ENCODE measurements at regions not wholly inside any gene's neighbourhood (a gene's known extent, or its start where the extent isn't known, plus 50 kb on each side); places are given as distances from the start of the nearest gene placed in this dataset.

DNA sequence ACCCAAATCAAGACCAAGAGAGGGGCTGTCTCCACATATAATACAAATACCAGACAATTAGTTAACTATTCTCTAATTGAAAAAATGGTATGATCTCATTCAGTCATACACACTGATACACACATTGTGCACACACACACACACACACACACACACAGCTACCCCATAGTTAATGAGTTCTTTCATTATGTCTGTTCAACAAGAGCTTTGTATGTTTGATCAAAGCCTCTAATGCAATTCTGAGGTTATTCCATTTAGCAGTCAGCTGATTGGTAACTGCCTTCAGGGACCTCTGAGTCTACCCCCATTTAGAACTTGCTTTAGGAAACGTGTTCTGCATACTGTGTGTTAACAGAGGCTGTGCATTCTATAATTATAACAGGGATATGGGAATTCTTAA is 741.4 kb upstream of the LRRTM4 start:
- no peak overlapping the region for H3K23ac ChIP-seq (ENCODE audit: low read depth, low read length, poor library complexity)
- no peak for DNase-seq (ENCODE audit: low spot score)
- no peak overlapping the region for H3K27ac ChIP-seq (replicated peaks; ENCODE audit: low read length)
- no peak overlapping the region for H3K4ac ChIP-seq (ENCODE audit: low read length)
- H2BK15ac ChIP-seq (ENCODE audit: low read length): no peak overlapping the region
- no peak overlapping the region for H4K91ac ChIP-seq (ENCODE audit: low read depth, low read length, poor library complexity)
- no peak overlapping the region for H2BK12ac ChIP-seq (ENCODE audit: low read length)
- H3K4me2 ChIP-seq (ENCODE audit: insufficient read depth, low read length, poor library complexity, severe bottlenecking): no peak overlapping the region
- no peaks in the 10 kb centered on the region for H3K4me1 ChIP-seq (ENCODE audit: control insufficient read depth in 2 of 2, insufficient read depth in 1 of 2, low read depth in 1 of 2, low read length in 2 of 2)
- no peaks in the 10 kb centered on the region for H3K9me3 ChIP-seq (replicated peaks in 1 of 2; ENCODE audit: control insufficient read depth in 2 of 2, insufficient read depth in 1 of 2, low read depth in 1 of 2, low read length in 2 of 2)
- H3K27me3 ChIP-seq (ENCODE audit: control insufficient read depth in 3 of 3, insufficient read depth in 3 of 3, low read depth in 1 of 3, low read length in 3 of 3): no peaks in the 10 kb centered on the region
- H3K18ac ChIP-seq (ENCODE audit: low read length): no peak overlapping the region
- no peaks in the 10 kb centered on the region for H3K36me3 ChIP-seq (replicated peaks in 1 of 2; ENCODE audit: control insufficient read depth in 2 of 2, insufficient read depth in 2 of 2, low read length in 2 of 2)
- no peak overlapping the region for H2AFZ ChIP-seq (ENCODE audit: low read length)
- no peaks in the 10 kb centered on the region for H3K79me1 ChIP-seq (ENCODE audit: low read depth, low read length)
- no peak overlapping the region for H2BK120ac ChIP-seq (ENCODE audit: low read depth, low read length)
- H4K8ac ChIP-seq (ENCODE audit: low read depth, low read length): no peak overlapping the region
- WGBS, 2 donors (ENCODE audit: extremely low coverage in 2 of 2, insufficient read length in 2 of 2, insufficient replicate concordance in 1 of 2): no CpG with 5 or more reads among the region's 1 CpG
- H3K9ac ChIP-seq (ENCODE audit: low read depth, low read length, poor library complexity): no peak overlapping the region
- no peak overlapping the region for H3K4me3 ChIP-seq (ENCODE audit: low read length in 2 of 2)
- no peak overlapping the region for H3K14ac ChIP-seq (ENCODE audit: low read length)
- no peak overlapping the region for H2BK5ac ChIP-seq (ENCODE audit: low read length)
- no peak overlapping the region for H2AK5ac ChIP-seq (ENCODE audit: low read depth, low read length)

DNA sequence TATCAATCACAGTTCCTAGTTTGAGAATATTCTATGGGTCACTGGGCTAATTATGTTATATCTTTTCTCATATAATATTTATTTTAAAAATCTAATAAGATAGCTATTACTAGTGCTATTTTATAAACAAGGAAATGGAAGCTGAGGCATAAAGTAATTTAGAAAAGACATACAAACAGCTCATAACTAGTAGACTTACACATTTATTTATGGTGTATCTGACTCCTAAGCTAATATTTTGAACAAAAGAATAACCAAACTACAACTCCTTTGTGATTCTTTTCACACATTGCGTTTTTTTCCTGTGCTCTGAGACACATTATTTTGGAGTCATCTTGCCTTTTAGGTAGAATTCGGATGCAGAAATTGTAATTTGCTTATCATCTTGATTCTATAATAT is 742.0 kb upstream of the LRRTM4 start:
- Histone ChIP-seq H3K14ac (ENCODE audit: low read length) (no peak overlapping the region), H4K91ac (ENCODE audit: low read depth, low read length, poor library complexity) (no peak overlapping the region), H3K9ac (ENCODE audit: low read depth, low read length, poor library complexity) (no peak overlapping the region), H3K18ac (ENCODE audit: low read length) (no peak overlapping the region), H2BK12ac (ENCODE audit: low read length) (no peak overlapping the region), H3K9me3 (replicated peaks in 1 of 2; ENCODE audit: control insufficient read depth in 2 of 2, insufficient read depth in 1 of 2, low read depth in 1 of 2, low read length in 2 of 2) (no peaks in the 10 kb centered on the region), H2BK5ac (ENCODE audit: low read length) (no peak overlapping the region), H3K4me3 (ENCODE audit: low read length in 2 of 2) (no peak overlapping the region), H3K23ac (ENCODE audit: low read depth, low read length, poor library complexity) (no peak overlapping the region), H2BK120ac (ENCODE audit: low read depth, low read length) (no peak overlapping the region), H3K79me1 (ENCODE audit: low read depth, low read length) (no peaks in the 10 kb centered on the region), H3K4me2 (ENCODE audit: insufficient read depth, low read length, poor library complexity, severe bottlenecking) (no peak overlapping the region), H4K8ac (ENCODE audit: low read depth, low read length) (no peak overlapping the region), H3K4me1 (ENCODE audit: control insufficient read depth in 2 of 2, insufficient read depth in 1 of 2, low read depth in 1 of 2, low read length in 2 of 2) (no peaks in the 10 kb centered on the region), H2BK15ac (ENCODE audit: low read length) (no peak overlapping the region), H2AFZ (ENCODE audit: low read length) (no peak overlapping the region), H3K27me3 (ENCODE audit: control insufficient read depth in 3 of 3, insufficient read depth in 3 of 3, low read depth in 1 of 3, low read length in 3 of 3) (no peaks in the 10 kb centered on the region), H3K4ac (ENCODE audit: low read length) (no peak overlapping the region), H3K27ac (replicated peaks; ENCODE audit: low read length) (no peak overlapping the region), H3K36me3 (replicated peaks in 1 of 2; ENCODE audit: control insufficient read depth in 2 of 2, insufficient read depth in 2 of 2, low read length in 2 of 2) (no peaks in the 10 kb centered on the region), H2AK5ac (ENCODE audit: low read depth, low read length) (no peak overlapping the region)
- no peak for DNase-seq (ENCODE audit: low spot score)
- WGBS, 2 donors (ENCODE audit: extremely low coverage in 2 of 2, insufficient read length in 2 of 2, insufficient replicate concordance in 1 of 2): no CpG with 5 or more reads among the region's 2 CpGs

DNA sequence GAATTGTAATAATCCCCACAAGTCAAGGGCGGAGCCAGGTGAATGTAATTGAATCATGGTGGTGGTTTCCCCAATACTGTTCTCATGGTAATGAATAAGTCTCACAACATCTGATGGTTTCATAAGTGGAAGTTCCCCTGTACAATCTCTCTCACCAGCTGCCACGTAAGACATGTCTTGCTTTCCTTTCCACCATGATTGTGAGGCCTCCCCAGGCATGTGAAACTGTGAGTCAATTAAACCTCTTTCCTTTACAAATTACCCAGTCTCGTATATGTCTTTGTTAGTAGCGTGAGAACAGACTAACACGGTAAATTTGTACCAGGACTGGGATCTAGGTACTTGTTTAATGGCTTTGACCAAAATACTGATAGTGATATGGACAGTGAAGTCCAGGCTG is 744.3 kb upstream of the REG3G start:
- Histone ChIP-seq H3K9me3 (replicated peaks in 1 of 2; ENCODE audit: control insufficient read depth in 2 of 2, insufficient read depth in 1 of 2, low read depth in 1 of 2, low read length in 2 of 2) (no peaks in the 10 kb centered on the region), H2BK15ac (ENCODE audit: low read length) (no peak overlapping the region), H3K4me3 (ENCODE audit: low read length in 2 of 2) (no peak overlapping the region), H2AFZ (ENCODE audit: low read length) (no peak overlapping the region), H4K91ac (ENCODE audit: low read depth, low read length, poor library complexity) (no peak overlapping the region), H3K36me3 (replicated peaks in 1 of 2; ENCODE audit: control insufficient read depth in 2 of 2, insufficient read depth in 2 of 2, low read length in 2 of 2) (no peaks in the 10 kb centered on the region), H3K4ac (ENCODE audit: low read length) (no peak overlapping the region), H4K8ac (ENCODE audit: low read depth, low read length) (no peak overlapping the region), H3K14ac (ENCODE audit: low read length) (no peak overlapping the region), H3K27me3 (ENCODE audit: control insufficient read depth in 3 of 3, insufficient read depth in 3 of 3, low read depth in 1 of 3, low read length in 3 of 3) (no peaks in the 10 kb centered on the region), H3K27ac (replicated peaks; ENCODE audit: low read length) (no peak overlapping the region), H3K79me1 (ENCODE audit: low read depth, low read length) (no peaks in the 10 kb centered on the region), H2BK5ac (ENCODE audit: low read length) (no peak overlapping the region), H2BK12ac (ENCODE audit: low read length) (no peak overlapping the region), H2BK120ac (ENCODE audit: low read depth, low read length) (no peak overlapping the region), H3K23ac (ENCODE audit: low read depth, low read length, poor library complexity) (no peak overlapping the region), H2AK5ac (ENCODE audit: low read depth, low read length) (no peak overlapping the region), H3K4me2 (ENCODE audit: insufficient read depth, low read length, poor library complexity, severe bottlenecking) (no peak overlapping the region), H3K4me1 (ENCODE audit: control insufficient read depth in 2 of 2, insufficient read depth in 1 of 2, low read depth in 1 of 2, low read length in 2 of 2) (no peaks in the 10 kb centered on the region), H3K9ac (ENCODE audit: low read depth, low read length, poor library complexity) (no peak overlapping the region), H3K18ac (ENCODE audit: low read length) (no peak overlapping the region)
- no peak for DNase-seq (ENCODE audit: low spot score)
- no CpG with 5 or more reads among the region's 5 CpGs for WGBS, 2 donors (ENCODE audit: extremely low coverage in 2 of 2, insufficient read length in 2 of 2, insufficient replicate concordance in 1 of 2)

DNA sequence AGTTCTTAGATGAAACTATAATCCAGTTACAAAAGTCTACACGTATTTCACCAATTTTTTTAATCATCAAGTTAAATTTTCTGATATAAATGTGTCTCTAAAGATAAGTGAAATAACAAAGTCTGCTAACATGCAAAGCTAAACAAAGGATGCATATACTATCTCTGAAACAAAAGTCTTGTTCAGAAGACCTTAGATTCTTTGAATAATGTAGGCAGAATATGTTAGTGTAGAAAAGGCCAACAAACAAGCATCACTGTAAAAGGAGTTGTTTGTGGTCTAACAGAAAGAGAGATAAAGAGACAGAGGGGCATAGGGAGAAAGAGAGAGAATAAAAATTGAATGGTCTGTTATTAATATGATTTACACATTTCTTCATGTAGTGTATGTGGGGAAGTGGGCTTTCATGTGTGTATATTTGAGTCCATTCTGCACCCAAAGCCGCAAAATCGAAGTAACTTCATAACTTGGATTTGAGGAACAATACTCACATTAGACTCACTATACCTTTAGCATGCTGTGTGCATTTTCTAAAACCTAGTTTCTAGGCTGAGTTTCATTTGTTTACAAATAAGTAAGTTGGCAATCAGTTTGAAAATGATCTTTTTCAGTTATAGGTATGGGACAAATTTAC is 734.8 kb upstream of the REG3G start:
- no peak overlapping the region for H3K23ac ChIP-seq (ENCODE audit: low read depth, low read length, poor library complexity)
- H3K4me3 ChIP-seq (ENCODE audit: low read length in 2 of 2): no peak overlapping the region
- no peak overlapping the region for H2AFZ ChIP-seq (ENCODE audit: low read length)
- no peaks in the 10 kb centered on the region for H3K9me3 ChIP-seq (replicated peaks in 1 of 2; ENCODE audit: control insufficient read depth in 2 of 2, insufficient read depth in 1 of 2, low read depth in 1 of 2, low read length in 2 of 2)
- H4K91ac ChIP-seq (ENCODE audit: low read depth, low read length, poor library complexity): no peak overlapping the region
- H2AK5ac ChIP-seq (ENCODE audit: low read depth, low read length): no peak overlapping the region
- H3K36me3 ChIP-seq (replicated peaks in 1 of 2; ENCODE audit: control insufficient read depth in 2 of 2, insufficient read depth in 2 of 2, low read length in 2 of 2): no peaks in the 10 kb centered on the region
- no peaks in the 10 kb centered on the region for H3K4me1 ChIP-seq (ENCODE audit: control insufficient read depth in 2 of 2, insufficient read depth in 1 of 2, low read depth in 1 of 2, low read length in 2 of 2)
- no peak overlapping the region for H2BK15ac ChIP-seq (ENCODE audit: low read length)
- no peak overlapping the region for H3K14ac ChIP-seq (ENCODE audit: low read length)
- no peak overlapping the region for H2BK12ac ChIP-seq (ENCODE audit: low read length)
- no peak overlapping the region for H3K27ac ChIP-seq (replicated peaks; ENCODE audit: low read length)
- no peak overlapping the region for H3K18ac ChIP-seq (ENCODE audit: low read length)
- H4K8ac ChIP-seq (ENCODE audit: low read depth, low read length): no peak overlapping the region
- no peak overlapping the region for H3K4me2 ChIP-seq (ENCODE audit: insufficient read depth, low read length, poor library complexity, severe bottlenecking)
- no CpG with 5 or more reads among the region's 3 CpGs for WGBS, 2 donors (ENCODE audit: extremely low coverage in 2 of 2, insufficient read length in 2 of 2, insufficient replicate concordance in 1 of 2)
- no peak overlapping the region for H2BK5ac ChIP-seq (ENCODE audit: low read length)
- H3K79me1 ChIP-seq (ENCODE audit: low read depth, low read length): peaks cover 2% of the 10 kb centered on the region
- H3K27me3 ChIP-seq (ENCODE audit: control insufficient read depth in 3 of 3, insufficient read depth in 3 of 3, low read depth in 1 of 3, low read length in 3 of 3): no peaks in the 10 kb centered on the region
- no peak overlapping the region for H3K4ac ChIP-seq (ENCODE audit: low read length)
- H2BK120ac ChIP-seq (ENCODE audit: low read depth, low read length): no peak overlapping the region
- H3K9ac ChIP-seq (ENCODE audit: low read depth, low read length, poor library complexity): no peak overlapping the region
- no peak for DNase-seq (ENCODE audit: low spot score)
